ENCODE measurements at regions not wholly inside any gene's neighbourhood (a gene's known extent, or its start where the extent isn't known, plus 50 kb on each side); places are given as distances from the start of the nearest gene placed in this dataset.
A peak's percentile ranks its signal among the peaks of the same experiment; 100 is the strongest.

DNA sequence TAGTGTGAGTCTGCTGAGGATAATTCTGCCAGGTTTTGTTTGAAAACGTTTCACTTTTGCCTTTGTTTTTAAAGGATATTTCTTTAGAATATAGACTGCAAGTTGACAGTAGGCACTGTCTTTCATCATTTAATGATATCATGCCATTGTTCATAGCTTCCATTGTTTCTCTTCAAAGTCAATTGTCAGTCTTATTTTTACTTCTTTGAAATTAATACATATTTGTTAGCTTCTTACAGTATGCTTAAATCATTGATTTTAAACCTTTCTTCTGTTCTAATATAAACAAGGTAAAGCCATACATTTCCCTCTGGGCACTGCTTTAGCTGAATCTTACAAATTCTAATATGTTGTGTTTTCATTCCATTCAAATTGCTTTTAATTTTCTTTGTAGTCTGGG, 62.3 kb upstream of the PARVA start:
- H3K36me3 ChIP-seq, result no peaks in the 10 kb centered on the region
- H3K27me3 ChIP-seq, result no peaks in the 10 kb centered on the region
- TF ChIP-seq, protein P1, sequence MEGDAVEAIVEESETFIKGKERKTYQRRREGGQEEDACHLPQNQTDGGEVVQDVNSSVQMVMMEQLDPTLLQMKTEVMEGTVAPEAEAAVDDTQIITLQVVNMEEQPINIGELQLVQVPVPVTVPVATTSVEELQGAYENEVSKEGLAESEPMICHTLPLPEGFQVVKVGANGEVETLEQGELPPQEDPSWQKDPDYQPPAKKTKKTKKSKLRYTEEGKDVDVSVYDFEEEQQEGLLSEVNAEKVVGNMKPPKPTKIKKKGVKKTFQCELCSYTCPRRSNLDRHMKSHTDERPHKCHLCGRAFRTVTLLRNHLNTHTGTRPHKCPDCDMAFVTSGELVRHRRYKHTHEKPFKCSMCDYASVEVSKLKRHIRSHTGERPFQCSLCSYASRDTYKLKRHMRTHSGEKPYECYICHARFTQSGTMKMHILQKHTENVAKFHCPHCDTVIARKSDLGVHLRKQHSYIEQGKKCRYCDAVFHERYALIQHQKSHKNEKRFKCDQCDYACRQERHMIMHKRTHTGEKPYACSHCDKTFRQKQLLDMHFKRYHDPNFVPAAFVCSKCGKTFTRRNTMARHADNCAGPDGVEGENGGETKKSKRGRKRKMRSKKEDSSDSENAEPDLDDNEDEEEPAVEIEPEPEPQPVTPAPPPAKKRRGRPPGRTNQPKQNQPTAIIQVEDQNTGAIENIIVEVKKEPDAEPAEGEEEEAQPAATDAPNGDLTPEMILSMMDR (IDR thresholded peaks at IDR 0.05), result no peak
- TF ChIP-seq POLR2A (IDR thresholded peaks at IDR 0.05), result no peak
- H3K9me3 ChIP-seq, result peaks cover 0 to 27% (median 10%) of the 10 kb centered on the region in 12 donors
- DNase-seq (no peak), ATAC-seq (no peak)
- intact Hi-C loops (cut with DNase I), result no loop called here
- no peak overlapping the region for H3K4me3 ChIP-seq
- H3K4me1 ChIP-seq, result peaks cover 0 to 11% (median 0%) of the 10 kb centered on the region in 12 donors
- WGBS, 4 donors, result 67 to 84% (median 76%) methylated on average over 1 of the region's 1 CpG
- H3K27ac ChIP-seq, result no peak overlapping the region

DNA sequence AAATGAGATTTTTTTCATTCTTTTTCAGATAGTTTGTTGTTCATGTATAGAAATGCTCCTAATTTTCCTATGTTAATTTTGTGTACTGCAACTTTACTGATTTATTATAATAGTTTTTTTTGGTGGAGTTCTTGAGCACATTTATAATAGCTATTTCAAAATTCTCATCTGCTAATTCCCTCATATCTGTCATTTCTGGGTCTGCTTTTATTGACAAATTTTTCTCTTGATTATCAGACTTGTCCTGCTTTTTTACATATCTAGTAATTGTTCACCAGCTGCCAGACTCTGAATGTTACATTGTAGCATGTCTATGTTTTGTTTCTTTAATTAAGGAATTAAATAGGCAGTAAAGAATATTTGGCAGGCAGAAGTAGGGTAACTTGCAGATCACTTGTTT, 60.9 kb upstream of the PARVA start:
- H3K4me3 ChIP-seq, result no peak overlapping the region
- no peaks in the 10 kb centered on the region for H3K36me3 ChIP-seq
- TF ChIP-seq, protein P1 (IDR thresholded peaks at IDR 0.05), result no peak
- no peak for TF ChIP-seq POLR2A (IDR thresholded peaks at IDR 0.05)
- DNase-seq (no peak), ATAC-seq (no peak)
- peaks cover 0 to 11% (median 0%) of the 10 kb centered on the region in 12 donors for H3K4me1 ChIP-seq
- peaks cover 0 to 27% (median 10%) of the 10 kb centered on the region in 12 donors for H3K9me3 ChIP-seq
- no peaks in the 10 kb centered on the region for H3K27me3 ChIP-seq
- H3K27ac ChIP-seq, result no peak overlapping the region
- intact Hi-C loops (cut with DNase I), result no loop called here

DNA sequence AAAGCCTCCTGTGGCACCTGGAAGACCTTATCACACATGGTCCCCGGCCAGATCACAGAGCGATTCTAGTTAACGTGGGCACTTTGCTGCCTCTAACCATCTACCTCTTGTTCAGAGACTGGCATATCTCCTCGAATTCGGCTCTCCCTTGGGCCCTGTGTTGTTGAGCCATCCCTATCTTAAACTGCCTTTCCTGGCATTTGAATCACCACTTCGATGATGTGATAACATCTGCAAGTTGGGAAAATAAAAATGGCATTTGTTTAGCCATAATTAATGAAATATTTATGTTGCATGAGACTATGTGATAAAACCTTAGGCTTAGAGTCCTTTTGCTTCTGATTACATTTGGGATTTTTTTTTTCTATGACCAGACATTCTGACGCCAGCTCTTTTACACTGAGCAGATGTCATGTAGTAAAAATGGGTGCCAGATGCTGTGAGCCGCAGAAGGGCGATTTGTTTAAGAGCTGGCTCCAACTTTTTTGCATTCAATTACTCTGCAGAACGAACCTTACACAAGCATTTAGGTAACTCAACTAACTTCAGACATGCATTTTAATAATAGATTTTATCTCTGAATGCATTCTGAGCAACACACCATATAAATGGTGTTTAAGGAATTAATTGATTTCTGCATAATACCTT, 58.5 kb upstream of the PARVA start:
- Histone ChIP-seq H3K4me3 (no peak overlapping the region), H3K27ac (peak overlapping the region in 1 of 12 donors; percentile 76), H3K36me3 (no peaks in the 10 kb centered on the region), H3K4me1 (peaks cover 0 to 11% (median 0%) of the 10 kb centered on the region in 12 donors), H3K27me3 (no peaks in the 10 kb centered on the region), H3K9me3 (peaks cover 0 to 27% (median 10%) of the 10 kb centered on the region in 12 donors)
- WGBS, 4 donors, result 46 to 56% (median 52%) methylated on average over 10 of the region's 10 CpGs
- no peak for DNase-seq
- ATAC-seq, result peak in 2 of 4 donors; percentile 37 to 47
- no peak for TF ChIP-seq POLR2A (IDR thresholded peaks at IDR 0.05)
- TF ChIP-seq, protein P1 (IDR thresholded peaks at IDR 0.05), result no peak
- intact Hi-C loops (cut with DNase I), result no loop called here

DNA sequence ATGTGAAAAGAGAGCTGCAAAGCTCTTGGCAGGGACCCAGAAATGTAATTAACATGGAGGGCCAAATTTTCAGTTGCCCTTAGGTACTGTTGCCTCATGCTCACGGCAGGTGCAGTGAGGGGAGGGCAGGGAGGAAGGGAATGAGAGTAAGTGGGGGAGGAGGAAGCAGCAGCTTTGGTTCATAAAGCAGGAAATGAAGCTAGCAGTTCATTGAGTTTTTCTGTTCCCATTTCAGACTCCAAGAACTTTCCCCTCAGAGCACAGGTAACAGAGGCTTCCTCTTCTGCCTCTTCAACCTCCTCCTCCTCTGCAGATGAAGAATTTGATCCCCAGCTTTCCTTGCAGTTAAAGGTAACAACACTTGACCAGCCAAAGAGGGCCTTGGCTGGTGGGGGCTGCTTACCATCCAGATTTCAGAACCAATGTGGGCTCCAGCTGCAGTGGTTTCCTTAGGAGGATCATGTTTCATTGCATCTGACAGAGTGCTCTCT, 57.9 kb upstream of the PARVA start:
- Histone ChIP-seq H3K36me3 (no peaks in the 10 kb centered on the region), H3K27ac (peak overlapping the region in 1 of 12 donors; percentile 75), H3K4me3 (no peak overlapping the region), H3K4me1 (peaks cover 0 to 11% (median 0%) of the 10 kb centered on the region in 12 donors), H3K27me3 (no peaks in the 10 kb centered on the region), H3K9me3 (peaks cover 0 to 27% (median 10%) of the 10 kb centered on the region in 12 donors)
- ATAC-seq, result no peak
- WGBS, 4 donors, result 31 to 43% (median 35%) methylated on average over 1 of the region's 1 CpG
- TF ChIP-seq, protein P1 (IDR thresholded peaks at IDR 0.05), result no peak
- no peak for TF ChIP-seq POLR2A (IDR thresholded peaks at IDR 0.05)
- DNase-seq, result no peak
- intact Hi-C loops (cut with DNase I), result no loop called here
